Epidermal melanocyte (primary cell): ENCODE measurements at regions not wholly inside any gene's neighbourhood (a gene's known extent, or its start where the extent isn't known, plus 50 kb on each side); places are given as distances from the start of the nearest gene placed in this dataset.
"Not testable (repeated sequence)": the region's sequence is repeated elsewhere in the genome, so short reads cannot be mapped to it uniquely, and the experiment has no call there.

Source experiments
- DNase-seq: peaks from one replicate; pipeline ENCODE4 v3.0.0; 2011; ENCODE audit warnings: low spot score; ENCODE audit not compliant: insufficient read length

DNA sequence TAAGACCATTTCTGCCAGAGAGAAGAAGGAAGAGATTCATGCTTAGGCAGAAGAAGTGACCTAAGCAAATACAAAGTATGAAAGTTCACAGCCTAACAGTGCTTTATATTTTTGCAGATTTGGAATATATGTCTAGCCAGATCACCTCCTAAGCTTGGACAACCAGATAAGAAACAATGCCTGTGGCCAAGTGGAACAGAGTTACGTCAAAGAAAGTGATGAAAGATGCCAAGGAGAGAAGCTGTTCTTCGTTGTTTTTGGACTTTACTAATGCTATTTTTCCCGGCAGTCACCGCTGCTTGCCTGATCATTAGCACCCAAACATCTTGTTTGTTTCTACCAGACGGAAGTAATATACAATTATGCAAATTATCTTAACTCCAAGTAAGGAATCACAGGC lies 489.2 kb upstream of the C1orf87 start:
- no peak for DNase-seq

- DNase-seq = no peak
These were observed 487.1 kb upstream of the C1orf87 start for GRCh38 chr1:60560701-60561100.

GRCh38 chr1:60558236-60558635 lies 484.7 kb upstream of the C1orf87 start:
- no peak for DNase-seq

- DNase-seq = no peak
These were observed 480.2 kb upstream of the C1orf87 start for GRCh38 chr1:60553730-60554129.

DNA sequence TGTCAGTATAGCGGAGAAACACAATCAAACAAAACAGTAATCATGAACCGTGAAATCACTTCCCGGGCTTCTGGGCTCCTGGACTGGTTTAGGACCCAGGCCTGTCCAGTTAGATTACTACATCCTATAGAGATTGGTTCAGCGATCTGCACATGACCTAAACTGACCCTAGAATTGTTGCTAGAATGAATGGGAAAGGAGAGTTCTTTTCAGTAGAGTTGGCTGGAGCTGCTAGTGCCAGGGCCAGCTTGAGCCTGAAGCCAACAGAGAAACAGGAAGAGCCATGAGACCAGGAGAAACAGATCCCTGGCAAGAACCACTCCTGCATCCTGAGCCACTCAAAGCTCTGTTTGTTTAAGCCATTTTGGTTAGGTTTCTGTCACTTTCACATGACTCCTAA lies 474.3 kb upstream of the C1orf87 start:
- no peak for DNase-seq

- no peak for DNase-seq
These were observed 468.4 kb upstream of the C1orf87 start for GRCh38 chr1:60541831-60542532.

DNA sequence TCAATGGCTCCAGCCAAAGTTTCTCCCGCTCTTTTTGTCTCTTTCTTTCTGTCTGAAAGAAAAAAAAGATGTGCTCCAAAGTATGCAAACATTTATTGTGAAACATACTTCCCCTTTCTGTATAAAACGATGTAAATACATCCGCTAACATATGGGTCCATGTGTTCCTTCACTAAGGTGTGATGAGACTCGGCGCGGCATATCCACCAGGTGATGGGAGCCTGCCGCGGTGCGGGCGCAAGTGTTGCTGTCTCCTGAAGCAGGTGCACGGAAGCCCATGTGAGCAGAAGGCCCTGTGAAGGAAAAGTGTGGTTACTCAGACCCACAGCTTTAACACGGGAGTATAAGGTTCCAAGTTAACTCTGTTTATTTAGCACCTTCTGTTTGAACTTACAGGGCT lies 466.6 kb upstream of the C1orf87 start:
- no peak for DNase-seq

DNA sequence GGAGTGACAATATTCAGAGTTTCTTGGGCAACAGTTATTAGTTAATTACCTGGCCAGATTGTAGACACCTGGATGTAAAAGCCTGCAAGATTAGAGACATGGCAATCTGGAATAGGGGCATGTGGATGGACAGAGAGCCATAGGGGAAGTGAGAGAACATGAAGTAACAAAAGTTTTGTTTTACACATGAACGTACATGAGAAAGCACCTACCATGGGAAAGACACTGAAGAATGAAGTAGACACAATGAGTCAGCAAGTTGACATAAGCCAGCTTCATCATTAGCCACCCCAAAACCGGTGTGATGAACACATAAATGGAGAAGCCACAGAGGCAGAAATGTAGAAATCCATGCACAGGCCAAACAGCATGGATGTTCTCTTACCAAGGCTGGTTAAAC lies 462.1 kb upstream of the C1orf87 start:
- DNase-seq = no peak

DNA sequence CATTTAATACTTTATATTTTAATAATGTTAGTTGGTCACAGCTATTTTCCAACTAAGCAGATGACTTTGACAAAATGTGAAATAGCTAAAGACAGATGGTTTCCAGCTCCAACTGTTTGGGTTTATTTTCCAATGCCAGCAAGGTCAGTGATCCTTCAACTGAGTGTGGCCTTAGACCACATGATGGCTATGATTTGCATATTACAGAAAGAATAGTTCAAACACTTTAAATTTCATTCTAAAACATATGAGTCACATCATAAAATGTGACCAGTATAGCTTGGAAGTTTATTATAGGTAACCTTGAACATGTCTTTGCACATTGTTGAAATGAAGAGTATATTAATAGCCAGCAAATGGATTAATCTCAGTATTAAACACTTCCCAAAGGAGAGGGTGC lies 454.0 kb upstream of the C1orf87 start:
- no peak for DNase-seq

GRCh38 chr1:60516996-60517395 lies 443.4 kb upstream of the C1orf87 start:
- DNase-seq = no peak

DNA sequence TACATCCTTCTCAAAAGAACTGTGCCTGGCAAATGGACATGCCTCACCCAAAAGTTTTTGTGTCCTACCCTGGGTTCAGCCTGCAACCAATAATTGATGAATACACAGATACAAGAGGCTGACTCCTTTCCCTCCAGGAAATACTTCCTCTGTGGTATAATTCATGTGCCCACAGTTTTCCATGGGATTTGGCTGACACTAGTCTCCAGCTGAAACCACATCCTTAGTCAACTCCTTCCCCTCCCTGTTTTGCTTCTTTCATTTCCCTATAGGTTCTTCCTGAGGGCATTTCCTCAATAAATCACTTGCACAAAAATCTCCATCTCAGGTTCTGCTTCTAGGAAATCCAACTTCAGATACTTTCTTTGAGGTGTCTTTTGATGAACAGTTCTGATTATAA lies 436.6 kb upstream of the C1orf87 start:
- no peak for DNase-seq

DNA sequence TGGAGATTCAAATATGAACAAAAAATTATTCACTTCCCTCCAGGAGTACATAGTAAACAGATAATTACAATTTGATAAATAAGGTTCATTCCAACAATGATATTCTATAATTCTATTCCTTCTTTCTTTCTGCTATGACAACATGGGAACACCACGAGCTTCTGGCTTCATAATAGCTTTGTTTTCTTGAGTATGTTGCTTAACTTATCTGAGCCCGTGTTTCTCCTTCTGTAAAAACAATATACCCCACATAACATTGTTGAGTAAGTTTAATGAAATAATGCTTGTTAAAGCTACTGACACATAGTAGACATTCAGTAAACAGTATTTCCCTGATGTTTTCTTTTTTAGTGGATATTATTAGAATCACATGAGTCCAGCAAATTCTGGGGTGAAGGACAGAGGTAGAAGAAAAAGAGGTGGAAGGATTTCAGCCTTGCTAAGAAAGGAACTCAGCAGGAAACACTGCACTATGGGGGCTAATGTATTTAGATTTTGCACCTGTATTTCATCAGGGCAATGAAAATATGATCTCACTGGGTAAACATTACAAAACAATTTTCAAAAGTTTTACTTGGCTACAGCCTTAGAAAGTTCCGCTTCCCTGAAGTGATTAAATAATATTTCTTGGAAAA lies 430.8 kb upstream of the C1orf87 start:
- DNase-seq = no peak

GRCh38 chr1:60503266-60503925 lies 429.8 kb upstream of the C1orf87 start:
- no peak for DNase-seq

DNA sequence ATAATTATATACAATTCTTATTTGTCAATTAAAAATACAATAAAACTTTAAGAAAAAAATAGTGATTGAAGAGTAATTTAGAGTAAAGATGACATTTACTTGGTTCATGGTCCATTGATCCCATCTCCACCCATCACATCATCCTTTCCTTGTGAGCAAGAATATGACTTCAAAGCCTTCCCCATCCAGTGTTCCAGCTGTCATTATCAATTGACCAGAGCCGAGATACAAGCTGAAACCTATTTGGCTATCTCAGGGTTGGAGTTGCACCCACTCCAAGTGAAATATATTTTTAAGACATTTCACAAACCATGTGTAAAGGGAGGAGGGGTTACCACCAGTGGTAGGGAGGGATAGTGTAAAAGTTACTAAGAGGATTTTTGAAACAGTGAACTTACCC lies 428.9 kb upstream of the C1orf87 start:
- no peak for DNase-seq

DNA sequence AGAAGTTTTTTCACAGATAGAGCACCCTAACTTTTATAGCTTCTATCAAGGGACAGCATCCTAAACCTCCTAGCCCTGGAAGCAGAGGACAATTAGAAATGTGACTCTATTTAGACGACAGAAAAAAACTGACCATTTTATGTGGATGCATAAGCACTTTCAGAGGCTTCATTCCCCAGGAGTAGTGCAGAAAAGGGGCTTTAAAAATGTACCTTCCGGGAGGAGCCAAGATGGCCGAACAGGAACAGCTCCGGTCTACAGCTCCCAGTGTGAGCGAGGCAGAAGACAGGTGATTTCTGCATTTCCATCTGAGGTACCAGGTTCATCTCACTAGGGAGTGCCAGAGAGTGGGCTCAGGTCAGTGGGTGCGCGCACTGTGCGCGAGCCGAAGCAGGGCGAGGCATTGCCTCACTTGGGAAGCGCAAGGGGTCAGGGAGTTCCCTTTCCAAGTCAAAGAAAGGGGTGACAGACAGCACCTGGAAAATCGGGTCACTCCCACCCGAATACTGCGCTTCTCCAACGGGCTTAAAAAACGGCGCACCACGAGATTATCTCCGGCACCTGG lies 416.4 kb upstream of the C1orf87 start:
- DNase-seq = not testable (repeated sequence)

- DNase-seq = no peak
These were observed 415.3 kb upstream of the C1orf87 start for GRCh38 chr1:60488847-60489246.

DNA sequence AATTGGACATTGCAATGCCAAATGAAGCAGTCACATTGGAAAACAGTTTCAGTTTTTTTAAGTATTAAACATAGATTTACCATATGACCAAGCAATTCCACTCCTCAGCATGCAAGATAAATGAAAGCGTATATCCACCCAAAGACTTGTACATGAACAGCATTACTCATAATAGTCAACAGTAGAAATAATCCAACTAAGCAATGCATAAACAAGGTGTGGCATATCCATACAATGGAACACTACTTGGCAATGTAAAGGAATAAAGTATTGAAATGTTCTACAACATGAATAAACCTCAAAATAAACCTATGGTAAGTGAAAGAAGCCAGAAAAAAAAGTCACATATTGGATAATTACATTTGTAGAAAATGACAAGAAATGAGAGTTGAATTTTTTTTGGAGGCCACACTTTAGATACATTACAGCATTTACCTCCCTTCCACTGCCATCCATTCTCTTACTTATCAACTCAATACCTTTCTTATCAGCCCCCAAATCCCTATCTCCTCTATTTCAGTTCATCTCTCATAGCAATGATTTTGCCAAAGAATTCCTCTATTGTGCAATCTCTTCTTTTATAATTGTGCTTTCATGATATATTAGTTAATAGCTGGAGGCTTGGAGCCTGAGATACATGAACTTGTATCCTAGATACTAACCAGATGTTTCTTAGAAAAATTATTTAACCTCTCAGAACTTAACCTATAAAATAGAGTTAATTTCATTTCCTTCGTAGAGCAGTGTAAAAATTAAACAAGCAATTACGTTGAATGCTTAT lies 414.2 kb upstream of the C1orf87 start:
- no peak for DNase-seq

GRCh38 chr1:60483509-60483908 lies 409.9 kb upstream of the C1orf87 start:
- DNase-seq = no peak

GRCh38 chr1:60470246-60470645 lies 396.7 kb upstream of the C1orf87 start:
- DNase-seq = no peak

- DNase-seq = peak; percentile 23
These were observed 390.2 kb upstream of the C1orf87 start for GRCh38 chr1:60463786-60464185.

- no peak for DNase-seq
These were observed 389.6 kb upstream of the C1orf87 start for GRCh38 chr1:60463146-60463545.
